ENCODE measurements at regions not wholly inside any gene's neighbourhood (a gene's known extent, or its start where the extent isn't known, plus 50 kb on each side); places are given as distances from the start of the nearest gene placed in this dataset.

DNA sequence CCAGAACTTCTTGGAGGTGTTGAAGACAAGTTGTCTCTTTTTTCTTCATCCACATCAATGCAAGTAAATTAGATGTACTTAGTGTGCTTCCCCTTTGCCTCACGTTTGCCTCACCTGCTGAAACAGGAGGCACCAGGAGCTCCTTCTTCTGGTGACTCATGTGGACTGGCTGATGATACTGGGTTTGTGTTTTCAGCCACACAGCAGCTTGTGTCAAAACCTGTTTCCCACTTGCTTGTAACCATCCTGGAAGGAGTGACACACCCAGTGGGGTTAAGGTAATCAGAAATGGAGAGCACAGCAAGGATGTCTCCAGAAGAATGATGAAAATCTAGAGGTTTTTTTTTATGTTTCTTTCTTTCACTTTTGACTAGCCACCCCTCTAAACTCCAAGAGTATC lies 143.3 kb upstream of the RBMS3 start:
- no peak for DNase-seq (ENCODE audit: low read depth in 2 of 2)

GRCh38 chr3:29138171-29138570 lies 142.7 kb upstream of the RBMS3 start:
- DNase-seq (ENCODE audit: low read depth in 2 of 2), result no peak

- DNase-seq (ENCODE audit: low read depth in 2 of 2), result peak in 1 of 2 donors; percentile 17
These were observed 140.2 kb upstream of the RBMS3 start for GRCh38 chr3:29140666-29141065.

- DNase-seq (ENCODE audit: low read depth in 2 of 2), result peak; percentile 20 to 43
These were observed 139.5 kb upstream of the RBMS3 start for GRCh38 chr3:29141197-29141917.

DNA sequence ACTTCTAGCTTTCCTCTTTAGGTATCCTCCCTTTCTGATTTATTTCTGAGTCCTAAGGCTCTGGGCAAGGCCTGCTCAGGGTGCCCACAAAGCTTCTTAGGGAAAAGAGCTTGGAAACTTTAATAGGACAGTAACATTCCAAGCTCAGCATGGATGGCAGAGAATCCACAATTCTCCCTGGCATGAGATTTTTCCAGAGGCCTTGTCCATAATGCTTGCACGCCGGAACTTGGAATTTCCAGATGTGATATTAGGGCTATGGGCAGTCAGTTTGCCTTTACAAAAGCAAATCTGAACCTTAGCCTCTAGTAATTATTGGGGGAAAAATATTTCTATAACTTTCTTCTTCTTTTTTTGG lies 139.0 kb upstream of the RBMS3 start:
- DNase-seq (ENCODE audit: low read depth in 2 of 2), result peak in 1 of 2 donors; percentile 12

DNA sequence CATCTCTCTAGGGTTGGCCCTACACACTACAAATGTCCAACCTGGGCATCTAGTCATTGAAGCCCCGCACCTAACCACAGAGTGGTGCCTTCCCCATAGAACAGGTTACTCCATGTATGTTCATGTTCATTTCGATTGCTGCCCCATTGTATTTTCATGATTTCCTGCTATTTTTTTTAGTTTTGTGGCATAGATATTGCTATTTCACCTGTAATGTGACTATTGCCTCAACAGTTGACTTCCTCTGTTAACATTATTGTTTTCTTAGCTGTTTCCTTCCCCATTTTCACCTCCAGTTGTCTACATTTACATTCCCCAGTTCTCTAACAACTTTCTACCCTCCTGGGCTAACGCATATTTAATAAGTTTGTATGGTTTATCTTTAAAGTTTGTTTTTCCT lies 137.7 kb upstream of the RBMS3 start:
- DNase-seq (ENCODE audit: low read depth in 2 of 2), result peak; percentile 62 to 77

DNA sequence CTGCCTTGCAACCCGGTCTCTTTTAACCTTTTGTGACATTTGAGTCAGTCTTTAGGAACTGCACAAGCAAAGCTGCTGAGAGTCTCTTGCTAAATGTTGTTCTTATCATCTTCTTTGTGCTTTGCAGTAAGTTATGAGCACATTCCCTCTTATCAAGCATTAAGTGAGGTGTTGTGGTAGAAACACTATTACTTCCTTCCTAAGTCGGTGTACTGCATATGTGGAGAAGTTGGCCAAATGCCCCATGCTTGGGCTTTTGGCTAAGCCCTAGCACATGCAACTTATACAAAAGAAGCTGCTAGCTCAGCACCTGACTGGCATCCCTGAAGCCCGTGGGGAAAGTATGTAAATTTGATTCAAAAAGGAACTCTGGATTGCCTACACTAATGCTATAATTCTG lies 136.5 kb upstream of the RBMS3 start:
- peak in 1 of 2 donors; percentile 76 for DNase-seq (ENCODE audit: low read depth in 2 of 2)

DNA sequence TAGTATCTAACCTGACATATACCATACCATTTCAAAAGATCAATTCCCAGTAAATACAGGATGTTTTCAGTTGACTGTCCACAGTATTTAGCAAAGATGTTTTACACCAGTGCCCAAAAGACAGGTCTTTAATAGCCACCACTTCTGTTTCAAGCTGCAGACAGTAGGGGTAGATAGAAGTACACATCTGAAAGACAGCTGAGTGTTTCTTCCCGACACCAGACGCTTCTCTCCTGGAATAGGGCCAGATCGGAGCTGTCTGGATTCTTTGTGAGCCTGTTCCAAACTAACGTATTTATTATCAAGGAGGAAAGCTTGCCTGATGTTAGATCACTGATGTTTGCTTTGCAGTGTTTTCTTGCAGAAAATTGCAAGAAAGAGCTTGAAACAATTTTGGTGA lies 136.1 kb upstream of the RBMS3 start:
- peak in 1 of 2 donors; percentile 65 for DNase-seq (ENCODE audit: low read depth in 2 of 2)

DNA sequence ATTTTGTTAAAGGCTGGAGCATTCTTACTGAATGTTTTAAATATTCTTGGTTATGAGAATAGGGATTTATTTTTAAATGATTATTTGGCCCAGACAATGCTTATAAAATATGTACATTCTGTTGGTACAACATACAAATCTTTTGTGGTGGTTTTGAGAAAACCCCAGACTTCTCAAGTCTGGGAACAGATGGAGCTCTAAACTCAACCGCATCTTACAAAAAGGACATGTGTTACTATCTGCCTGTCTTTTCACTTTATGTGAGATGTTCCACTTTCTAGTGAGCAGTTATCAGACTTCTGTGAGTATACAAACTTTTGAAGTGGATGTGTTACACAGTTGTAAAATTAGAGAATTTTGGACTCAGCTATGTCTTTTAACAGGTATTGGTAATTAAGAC lies 135.5 kb upstream of the RBMS3 start:
- no peak for DNase-seq (ENCODE audit: low read depth in 2 of 2)

- no peak for DNase-seq (ENCODE audit: low read depth in 2 of 2)
These were observed 128.5 kb upstream of the RBMS3 start for GRCh38 chr3:29152379-29152778.

- no peak for DNase-seq (ENCODE audit: low read depth in 2 of 2)
These were observed 127.1 kb upstream of the RBMS3 start for GRCh38 chr3:29153811-29154210.

GRCh38 chr3:29156086-29156715 lies 124.7 kb upstream of the RBMS3 start:
- no peak for DNase-seq (ENCODE audit: low read depth in 2 of 2)

DNA sequence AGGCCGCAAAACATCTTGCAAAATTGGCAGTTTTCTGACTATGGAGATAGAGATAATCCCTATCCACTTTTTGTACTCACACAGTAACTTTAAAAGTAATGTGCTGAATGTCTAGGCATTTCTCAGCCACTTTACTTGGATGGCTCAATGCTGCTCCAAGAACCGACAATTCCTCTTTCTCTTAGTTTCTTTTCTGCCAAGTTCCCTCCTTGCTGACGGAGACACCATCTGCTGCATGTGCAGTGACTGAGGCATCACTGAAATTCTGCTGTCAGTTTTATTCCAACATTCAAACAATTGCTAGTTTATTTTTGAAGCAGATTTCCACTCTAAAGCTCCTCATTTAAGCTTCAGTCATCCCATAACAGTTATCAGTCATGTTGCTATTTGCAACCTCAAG lies 116.0 kb upstream of the RBMS3 start:
- DNase-seq (ENCODE audit: low read depth in 2 of 2), result no peak

DNA sequence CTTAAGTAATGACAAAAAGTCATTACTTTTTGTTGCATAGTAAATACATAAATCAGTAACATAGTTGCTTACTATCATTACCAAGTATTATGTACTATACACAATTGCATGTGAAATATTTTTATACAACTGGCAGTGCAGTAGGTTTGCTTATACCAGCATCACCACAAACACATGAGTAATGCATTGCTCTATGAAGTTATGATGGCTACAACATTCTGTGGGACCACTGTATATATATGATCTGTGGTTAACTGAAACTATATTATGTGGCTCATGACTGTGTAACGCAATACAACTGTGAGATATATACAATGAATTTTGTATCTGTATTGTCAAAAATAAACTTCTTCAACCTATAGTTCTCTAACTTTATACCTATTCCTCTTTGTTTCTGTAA lies 113.7 kb upstream of the RBMS3 start:
- DNase-seq (ENCODE audit: low read depth in 2 of 2), result no peak

DNA sequence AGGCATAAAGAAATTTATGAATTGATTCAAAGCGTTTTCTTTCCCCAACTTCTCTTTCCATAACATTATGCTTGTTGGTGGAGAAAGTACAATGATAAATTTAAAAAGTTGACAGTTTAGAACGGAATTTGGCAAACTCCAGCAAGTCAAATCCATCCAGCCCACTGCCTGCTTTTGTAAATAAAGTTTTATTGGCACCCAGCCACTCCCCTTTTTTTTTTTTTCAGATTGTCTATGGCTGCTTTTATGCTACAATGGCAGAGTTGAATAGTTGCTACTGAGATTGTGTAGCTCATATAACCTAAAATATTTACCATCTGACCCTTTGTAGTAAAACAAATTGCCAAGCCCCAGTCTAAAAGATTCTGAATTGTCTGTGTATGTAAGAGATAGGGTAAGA lies 112.8 kb upstream of the RBMS3 start:
- DNase-seq (ENCODE audit: low read depth in 2 of 2), result no peak

GRCh38 chr3:29168696-29169095 lies 112.2 kb upstream of the RBMS3 start:
- no peak for DNase-seq (ENCODE audit: low read depth in 2 of 2)

- DNase-seq (ENCODE audit: low read depth in 2 of 2), result no peak
These were observed 111.4 kb upstream of the RBMS3 start for GRCh38 chr3:29169451-29169850.

GRCh38 chr3:29171043-29171990 lies 109.6 kb upstream of the RBMS3 start:
- peak in 1 of 2 donors; percentile 56 for DNase-seq (ENCODE audit: low read depth in 2 of 2)

- no peak for DNase-seq (ENCODE audit: low read depth in 2 of 2)
These were observed 104.4 kb upstream of the RBMS3 start for GRCh38 chr3:29176501-29176900.

- DNase-seq (ENCODE audit: low read depth in 2 of 2), result no peak
These were observed 101.8 kb upstream of the RBMS3 start for GRCh38 chr3:29178809-29179793.

GRCh38 chr3:29181149-29181780 lies 99.6 kb upstream of the RBMS3 start:
- no peak for DNase-seq (ENCODE audit: low read depth in 2 of 2)
